Activated CD8-positive, alpha-beta memory T cell treated with anti-CD3 and anti-CD28 coated beads, Interleukin-2, amount 50 U/mL, for 48 hours (primary cell): ENCODE measurements at regions not wholly inside any gene's neighbourhood (a gene's known extent, or its start where the extent isn't known, plus 50 kb on each side); places are given as distances from the start of the nearest gene placed in this dataset.
"Not testable (repeated sequence)": the region's sequence is repeated elsewhere in the genome, so short reads cannot be mapped to it uniquely, and the experiment has no call there.

ENCODE experiments used
- DNase-seq: peaks from one replicate; pipeline ENCODE4 v3.0.0-alpha.2; 2020

DNA sequence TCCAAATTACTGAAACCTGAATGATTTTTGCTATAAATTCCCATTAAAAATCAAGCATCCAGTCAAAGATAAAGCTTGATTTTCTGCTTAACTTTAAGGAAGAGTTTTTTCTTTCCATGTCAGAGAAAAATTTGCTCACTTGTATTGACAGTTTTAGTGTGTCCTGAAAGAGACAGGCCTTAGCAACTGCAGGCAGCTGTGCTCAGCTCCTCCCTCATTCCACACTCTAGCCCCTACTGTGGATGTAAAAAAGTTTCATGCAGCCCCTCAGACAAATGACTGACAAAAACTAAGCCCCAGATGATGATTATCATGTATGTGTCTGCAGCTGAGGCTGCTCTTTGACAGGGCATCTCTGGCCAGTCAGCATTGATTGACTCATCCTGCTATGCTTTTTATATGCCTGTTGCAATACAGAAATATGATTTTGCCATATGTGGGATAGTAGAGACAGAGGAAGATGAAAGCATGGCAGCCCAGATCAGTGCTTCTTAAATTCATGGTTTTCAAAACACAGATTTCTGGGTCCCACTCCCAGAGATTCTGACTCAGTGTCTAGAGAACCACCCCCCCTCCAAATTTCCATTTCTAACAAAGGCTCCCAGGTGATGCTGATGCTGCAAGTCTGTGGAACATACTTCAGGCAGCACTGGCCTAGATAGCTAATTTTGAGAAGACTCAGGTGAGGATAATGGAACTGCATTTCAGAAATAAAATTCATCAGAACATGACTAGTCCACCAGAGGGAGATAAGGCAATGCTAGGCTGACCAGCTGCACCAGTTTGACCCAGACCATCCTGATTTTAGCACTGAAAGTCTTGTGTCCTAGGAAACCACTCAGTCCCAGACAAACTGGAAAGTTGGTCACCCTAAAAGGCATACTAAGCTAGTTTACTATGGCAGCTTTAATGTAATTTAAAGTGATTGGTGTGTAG, 298.7 kb upstream of the KCNN2 start:
- DNase-seq: no peak

DNA sequence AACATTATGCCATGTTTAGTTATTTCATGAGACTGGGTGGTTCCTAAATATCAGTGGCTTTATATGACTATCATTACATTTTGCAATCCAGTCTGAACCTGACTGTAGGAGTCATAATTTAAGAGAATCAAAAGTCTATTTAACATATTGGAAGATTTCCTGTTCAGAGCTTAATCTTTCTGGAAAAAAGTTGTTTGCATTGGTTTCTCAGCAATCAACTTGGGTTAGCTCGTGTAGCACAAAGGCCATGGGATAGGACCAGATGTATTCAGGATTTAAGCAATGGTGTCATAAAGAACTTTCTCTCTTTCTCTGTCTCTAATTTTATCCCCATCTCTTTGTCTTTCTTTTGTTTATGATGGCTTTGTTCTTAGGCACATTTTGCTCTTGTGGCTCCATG, 296.0 kb upstream of the KCNN2 start:
- no peak for DNase-seq

DNA sequence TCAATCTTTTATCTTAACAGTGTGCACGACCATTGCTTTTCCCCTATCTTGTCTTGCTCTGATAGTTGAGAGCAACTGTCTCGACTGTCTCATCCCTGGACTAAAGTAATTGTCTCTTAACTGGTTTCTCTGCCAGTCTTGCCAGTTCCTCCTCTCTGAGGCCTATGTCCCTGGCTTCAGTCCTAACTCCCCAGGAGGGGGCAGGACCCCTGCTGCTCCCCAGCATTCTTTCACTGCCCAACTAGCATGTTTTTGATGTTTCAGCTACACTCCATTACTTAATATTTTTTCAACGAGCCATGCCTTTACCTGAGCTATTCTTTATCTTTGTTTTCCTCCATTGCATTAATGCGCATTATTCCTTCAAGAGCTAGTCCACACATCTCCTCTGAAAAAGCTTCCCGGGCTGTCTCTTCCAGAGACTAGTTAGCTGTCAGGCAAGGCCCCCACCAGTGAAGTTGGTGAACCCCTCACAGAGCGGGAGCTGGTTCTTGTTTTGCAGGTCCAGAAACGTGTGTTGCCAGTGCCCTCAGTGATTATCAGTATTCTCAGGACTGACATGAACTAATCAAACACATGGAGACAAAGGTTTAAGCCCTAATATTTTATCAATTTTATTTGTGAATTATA, 291.7 kb upstream of the KCNN2 start:
- DNase-seq: no peak

DNA sequence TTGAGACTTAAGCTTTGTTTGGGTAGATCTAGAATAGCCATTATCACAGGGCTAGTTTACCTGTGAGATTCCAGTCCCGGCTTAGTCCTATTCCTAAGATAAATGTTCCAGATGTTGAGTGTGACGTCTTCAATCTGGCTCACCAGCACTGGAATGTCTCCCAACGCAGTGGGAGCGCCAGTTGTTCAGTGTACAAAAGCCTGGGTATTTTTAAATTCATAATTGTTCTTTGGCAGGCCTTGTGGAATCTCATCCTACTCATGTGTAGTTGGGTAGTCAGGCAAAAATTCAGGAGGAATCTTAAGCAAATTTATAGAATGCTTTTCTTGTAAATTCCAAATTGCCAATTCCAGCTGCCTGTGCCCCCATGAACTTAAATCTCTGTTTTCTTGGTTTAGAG, 272.6 kb upstream of the KCNN2 start:
- no peak for DNase-seq

DNA sequence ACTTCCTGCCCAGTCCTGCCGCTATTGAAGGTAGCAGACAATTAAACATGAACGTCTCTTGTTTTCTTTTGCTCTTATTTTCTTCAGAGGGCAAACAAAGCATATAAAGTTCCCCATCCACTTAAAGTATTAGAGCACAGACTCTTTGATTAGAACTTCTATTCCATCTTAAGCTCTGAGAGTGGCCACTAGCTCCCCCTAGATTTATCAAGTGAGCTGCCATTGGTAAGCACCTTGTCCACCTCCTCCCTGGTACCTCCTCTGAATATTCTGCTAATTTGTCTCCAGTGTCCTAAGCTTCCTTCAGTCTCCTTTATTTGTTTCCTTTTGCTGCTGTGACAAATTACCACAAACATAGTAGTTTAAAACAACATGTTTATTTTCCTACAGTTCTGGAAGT, 264.3 kb upstream of the KCNN2 start:
- DNase-seq: no peak

DNA sequence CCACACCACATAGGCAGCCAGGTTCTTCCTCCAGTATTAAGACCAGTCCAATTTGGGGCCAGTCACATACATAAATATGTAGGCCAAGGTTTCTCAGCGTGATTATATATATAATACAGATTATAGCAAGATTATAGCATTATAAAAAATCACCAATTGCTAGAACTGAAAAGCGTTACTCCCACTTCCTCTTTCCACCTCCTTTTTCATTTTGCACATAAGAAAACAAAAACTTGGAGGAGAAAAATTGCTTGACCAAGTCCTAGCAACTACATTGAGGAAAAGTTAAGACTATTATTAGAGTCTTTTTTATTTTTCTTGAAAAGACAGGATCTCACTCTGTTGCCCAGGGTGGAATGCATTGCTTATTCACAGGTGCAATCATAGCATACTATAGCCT, 262.7 kb upstream of the KCNN2 start:
- no peak for DNase-seq

DNA sequence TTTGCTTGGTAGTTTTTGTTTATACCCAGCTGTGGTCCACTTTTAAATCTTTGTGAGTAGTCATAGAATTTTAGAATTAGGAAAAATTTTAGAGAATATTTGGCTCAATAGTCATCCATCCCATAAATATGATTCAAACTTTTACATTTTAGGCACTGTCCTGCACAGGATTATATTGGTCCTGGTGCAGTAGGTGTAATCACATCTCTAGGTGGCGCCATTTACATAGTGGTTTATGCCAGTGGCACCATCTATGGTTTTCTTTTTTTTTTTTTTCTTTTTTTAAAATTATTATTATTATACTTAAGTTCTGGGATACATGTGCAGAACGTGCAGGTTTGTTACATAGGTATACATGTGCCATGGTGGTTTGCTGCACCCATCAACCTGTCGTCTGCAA, 260.7 kb upstream of the KCNN2 start:
- DNase-seq: no peak

DNA sequence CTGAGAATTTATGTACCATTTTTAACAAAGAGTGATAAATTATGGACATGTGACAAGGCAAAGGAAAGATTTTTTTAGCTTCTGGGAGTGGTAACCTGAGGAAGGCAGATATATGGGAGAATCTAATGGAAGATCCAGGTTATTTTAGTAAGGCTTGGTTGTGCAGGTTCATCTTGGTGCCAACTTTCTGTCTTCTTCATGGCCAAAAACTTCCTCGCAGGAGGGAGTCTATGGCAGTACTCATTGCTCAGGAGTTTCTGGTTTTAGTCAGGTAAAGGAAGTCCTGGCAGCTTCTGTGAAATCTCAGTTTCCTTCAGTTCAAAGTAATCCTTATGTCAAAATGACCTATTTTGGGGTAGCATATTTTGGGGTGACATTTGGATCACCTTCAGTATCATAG, 248.3 kb upstream of the KCNN2 start:
- DNase-seq: no peak

DNA sequence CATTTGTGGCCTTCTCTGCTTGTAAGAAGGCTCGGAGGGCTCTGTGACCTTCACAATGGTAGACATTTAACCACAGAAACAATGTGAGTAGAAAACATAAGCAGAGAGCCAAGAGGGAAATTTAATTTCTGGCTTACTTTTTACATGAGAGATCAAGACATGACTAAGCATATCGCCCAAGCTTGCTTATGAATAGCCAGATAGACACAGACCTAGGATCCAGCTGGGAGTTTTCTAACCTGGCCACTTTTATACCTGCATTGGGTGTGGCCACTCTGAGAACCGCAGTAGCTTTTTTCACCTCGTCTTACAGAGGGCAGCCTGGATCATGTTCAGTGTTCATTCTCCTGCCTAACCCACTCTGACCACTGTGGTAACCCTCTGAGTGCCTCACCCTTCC, 244.9 kb upstream of the KCNN2 start:
- no peak for DNase-seq

DNA sequence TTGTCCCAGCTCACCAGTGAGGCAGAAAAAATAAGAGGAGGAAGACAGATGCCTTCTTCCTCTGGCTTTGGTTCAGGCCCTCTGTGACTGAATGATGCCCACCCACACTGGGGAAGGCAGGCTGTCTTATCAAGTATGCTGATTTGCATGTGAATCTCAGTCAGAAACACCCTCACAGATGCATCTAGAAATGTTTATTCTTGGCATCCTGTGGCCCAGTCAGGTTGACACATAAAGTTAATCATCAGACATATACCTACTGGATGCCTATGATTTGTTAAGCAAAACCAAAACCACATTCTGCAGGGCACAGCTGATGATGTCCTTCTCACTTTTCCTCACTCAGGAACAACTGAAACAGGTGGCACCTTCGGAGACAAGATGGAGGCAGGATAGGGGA, 243.4 kb upstream of the KCNN2 start:
- no peak for DNase-seq

DNA sequence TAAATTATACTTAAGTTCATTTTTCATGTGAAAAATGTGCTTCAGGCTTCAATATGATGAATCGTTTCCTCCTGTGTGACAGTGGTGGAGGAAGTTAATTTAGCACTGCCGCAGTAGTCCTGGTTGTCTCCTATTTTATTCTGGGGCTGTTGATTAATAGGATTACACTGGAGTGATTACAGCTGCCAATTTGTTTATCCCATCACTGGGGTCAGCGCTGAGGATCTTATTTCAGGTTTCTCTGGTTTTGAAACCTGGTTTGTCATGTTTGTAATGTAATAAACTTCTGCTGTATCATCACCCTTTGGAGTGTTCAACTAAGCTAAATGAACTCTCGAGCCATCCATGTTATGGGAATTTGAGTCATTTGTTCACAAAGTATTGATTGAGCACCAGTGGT, 241.7 kb upstream of the KCNN2 start:
- DNase-seq: no peak

DNA sequence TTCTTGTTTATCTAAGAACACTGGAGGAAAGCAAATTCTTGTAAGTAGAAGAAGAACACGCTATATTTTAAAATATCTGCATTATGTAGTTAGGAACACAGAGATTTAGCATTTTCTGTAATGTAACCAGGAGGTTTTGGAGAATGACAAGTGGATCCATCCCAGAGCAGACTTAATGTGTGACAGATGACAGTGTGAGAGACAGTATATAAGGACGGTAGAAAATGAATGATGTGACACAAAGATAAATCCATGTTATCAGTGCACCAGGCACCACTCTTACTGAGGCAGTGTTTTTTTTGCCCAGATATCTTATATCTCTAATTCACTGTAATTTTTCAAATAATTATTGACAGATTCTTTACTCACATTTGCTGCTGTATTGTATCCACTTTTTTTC, 239.0 kb upstream of the KCNN2 start:
- DNase-seq: no peak

DNA sequence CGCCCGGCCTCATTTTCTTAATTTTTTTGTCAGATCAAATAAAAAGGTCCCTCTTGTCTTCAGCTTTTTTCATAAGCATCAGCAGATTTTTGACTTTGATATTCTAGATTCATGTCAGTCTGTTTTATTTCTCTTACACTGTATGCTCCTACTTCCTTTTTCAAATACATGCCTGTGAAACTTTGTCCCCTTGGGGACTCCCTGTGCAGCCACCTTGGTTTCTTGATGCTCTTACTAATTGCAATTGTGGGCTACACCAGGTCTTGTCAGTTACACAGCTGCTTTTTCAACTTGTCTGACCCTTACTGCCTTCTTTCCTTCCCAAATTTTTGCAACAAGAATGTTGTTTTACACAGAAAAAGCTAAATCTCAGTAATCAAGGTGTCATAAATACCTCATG, 238.2 kb upstream of the KCNN2 start:
- no peak for DNase-seq

DNA sequence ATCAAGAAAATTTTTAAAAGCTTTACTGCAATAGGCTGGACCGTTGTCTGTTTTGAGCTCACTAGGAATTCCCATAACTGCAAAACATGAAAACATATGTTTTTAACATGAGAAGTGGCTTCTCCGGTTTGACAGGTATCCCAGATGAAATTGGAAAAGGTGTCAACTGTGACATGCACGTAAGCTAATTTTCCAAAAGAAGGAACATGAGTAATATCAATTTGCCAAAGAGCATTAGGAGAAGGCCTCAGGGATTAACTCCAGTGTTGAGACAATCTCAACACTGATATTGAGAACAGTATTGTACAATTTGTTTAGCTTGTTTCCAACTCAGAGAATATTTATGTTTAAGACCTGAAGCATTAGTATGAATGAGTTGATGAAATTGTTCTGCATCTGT, 215.5 kb upstream of the KCNN2 start:
- no peak for DNase-seq

DNA sequence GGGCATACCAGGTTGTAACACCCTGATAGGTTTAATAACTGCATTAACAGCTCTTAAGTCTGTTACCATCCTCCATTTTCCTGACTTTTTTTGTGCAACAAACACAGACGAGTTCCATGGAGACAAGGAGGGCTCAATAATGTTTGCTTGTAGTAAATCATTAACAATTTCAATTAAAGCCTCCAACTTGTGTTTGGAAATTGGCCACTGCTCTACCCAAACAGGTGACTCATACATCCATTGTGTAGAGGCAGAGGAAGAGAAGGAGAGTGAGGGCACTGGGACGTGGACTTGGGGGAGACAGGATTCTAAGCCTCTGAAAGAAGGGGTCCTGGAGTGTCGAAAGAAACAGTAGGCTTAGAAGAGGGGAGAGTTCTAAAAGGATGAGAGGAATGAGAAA, 213.6 kb upstream of the KCNN2 start:
- DNase-seq: no peak

DNA sequence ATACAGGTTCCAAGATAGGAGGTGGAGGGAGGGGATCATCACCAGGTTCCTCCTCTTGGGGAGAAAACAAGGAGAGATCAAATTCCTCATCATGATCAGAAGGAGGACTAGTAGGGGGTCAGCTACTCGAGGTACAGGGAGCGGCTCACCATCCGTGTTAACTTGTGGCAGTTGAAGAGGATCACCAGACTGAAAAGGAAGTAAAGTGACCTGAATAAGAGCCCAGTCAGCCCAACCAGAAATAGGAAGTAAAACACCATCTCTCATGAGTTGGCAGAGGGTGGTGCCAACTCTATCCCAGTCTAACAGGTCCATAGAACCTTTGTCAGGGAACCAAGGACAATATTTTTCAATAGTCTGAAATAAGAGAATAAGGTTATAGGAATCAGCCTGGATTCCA, 213.1 kb upstream of the KCNN2 start:
- DNase-seq: not testable (repeated sequence)

DNA sequence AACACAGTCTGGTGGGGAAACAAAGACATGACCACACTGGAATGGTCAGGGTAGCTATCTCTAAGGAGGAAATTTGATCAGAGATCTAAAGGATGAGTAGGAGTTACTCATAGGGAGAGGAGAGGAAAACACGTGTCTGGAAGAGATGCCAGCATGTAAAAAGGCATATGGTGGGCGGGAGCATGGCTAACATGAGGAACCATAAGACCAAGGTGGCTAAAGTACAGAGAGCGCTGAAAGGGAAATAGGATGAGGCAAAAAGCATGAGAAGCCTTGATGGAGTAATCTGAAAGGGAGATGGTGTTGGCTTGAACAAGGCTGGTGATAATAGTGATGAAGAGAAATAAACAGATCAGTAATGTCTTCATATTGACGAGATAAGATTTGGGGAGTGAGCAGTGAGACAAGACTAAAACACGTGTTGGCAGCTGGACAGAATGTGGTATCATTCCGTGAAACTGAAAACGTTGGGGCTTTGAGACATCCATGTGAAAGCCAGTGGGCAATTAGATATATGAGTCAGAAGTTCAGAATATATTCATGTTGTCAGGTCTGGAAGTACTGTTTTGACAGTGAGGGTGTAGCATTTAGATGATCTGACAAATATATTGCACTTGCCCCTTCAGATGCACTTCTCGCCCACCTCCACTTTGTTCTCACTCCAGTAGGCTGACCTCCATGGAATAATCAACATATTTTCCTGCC, 209.1 kb upstream of the KCNN2 start:
- no peak for DNase-seq

DNA sequence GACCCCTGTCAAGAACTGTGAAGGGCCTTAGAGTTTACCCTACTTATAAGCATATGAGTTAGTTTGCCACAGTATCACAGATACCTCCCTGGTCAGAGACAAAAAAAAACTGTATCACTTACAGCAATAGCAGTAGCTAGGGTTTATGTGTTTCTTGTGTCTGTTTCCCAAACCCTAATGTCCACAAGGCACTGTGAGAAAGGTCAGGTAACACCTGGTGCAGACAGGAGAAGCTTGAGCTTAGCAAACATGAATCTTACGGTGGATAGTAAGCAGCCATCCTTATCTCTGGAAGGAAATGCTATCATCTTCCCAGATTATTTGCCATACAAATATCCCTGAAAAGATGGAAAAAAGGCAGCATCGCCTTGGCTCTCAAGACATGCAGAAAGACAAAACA, 208.5 kb upstream of the KCNN2 start:
- no peak for DNase-seq

DNA sequence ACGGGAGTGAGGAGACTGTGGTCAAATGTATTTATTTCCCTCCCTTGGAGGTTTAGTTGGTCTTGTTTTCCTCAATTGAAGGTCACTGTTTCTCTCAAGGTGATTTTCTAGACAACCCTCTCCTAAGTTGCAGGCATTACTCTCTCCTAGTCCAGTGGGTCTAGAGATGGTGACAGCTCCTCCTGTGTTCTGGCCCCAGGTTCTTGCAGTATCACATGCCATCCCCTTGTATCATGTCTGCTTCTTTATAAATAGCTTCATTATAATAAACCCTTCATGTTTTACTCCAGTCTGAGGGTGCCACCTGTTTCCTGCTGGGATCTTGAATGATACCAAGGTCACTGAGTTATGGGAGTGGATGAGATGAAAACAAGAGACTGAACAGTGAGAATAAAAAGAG, 208.0 kb upstream of the KCNN2 start:
- DNase-seq: no peak

DNA sequence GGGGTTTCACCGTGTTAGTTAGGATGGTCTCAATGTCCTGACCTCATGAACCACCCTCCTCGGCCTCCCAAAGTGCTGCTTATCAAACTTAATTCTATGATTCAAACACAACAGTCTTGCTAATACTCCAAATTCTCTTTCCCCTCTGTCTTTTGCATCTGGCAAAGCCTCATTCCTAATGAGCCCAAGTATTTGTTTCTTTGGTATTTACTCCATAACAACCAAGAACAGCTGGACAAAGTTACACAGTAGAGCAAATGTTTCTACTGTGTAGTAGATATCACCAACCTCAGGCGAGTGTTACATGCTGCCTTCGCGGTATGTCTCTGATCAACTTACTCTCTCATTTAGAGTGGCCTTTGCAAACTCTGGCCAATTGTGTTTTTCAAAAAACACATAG, 195.8 kb upstream of the KCNN2 start:
- DNase-seq: no peak

DNA sequence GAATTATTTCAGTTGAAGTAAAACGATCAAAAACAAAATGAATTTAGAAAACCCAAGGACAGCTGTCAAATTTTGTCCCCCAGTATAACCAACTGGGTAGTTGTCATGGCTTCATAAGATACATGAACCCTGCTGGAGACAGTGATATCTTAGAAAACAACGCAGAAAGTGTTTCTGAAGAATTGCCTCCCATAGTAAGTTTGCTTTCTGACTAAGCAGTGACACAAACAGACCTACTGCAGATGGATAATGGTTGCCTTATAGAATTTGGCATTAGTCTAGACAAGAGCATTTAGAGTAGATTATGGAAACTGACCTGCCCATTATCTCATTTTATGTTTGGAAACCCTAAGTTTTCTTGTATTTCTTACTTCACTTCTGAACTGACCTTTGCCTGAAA, 187.7 kb upstream of the KCNN2 start:
- no peak for DNase-seq

DNA sequence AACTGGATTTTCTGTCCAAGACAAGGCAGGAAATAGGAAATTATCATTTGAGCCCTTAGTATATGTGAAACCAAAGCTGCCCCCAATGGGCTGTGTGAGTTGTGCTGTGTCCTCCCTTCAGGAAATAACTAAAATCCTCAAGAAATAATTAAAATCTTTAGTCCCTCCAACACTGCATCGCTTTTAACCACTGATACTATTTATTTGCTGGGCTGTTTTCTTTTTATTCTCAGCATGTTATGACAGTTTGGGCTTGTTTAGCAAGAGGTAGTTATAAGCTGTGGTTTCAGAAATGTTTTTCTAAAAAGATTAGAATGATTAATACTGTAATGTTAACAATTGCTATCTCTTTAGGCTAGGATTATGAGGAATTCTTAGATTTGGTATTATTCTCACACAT, 187.0 kb upstream of the KCNN2 start:
- no peak for DNase-seq

DNA sequence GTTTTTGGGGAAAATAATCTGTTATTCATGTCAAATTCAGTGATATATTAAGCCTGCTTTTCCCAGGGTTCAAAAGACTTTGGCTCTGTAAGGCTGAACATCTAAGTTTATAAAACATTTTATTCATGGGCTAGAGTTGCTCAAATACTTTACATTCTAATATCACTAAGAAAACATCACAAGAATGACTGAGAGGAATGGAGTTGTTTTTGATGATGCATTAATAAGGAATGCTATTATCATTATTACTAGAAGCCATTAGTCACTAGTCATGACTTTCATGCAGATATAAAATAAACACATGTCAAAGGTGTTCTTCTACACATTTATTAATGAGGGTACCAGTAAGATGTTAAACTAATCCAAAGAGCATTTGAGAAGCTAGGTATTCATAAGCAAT, 185.5 kb upstream of the KCNN2 start:
- no peak for DNase-seq

DNA sequence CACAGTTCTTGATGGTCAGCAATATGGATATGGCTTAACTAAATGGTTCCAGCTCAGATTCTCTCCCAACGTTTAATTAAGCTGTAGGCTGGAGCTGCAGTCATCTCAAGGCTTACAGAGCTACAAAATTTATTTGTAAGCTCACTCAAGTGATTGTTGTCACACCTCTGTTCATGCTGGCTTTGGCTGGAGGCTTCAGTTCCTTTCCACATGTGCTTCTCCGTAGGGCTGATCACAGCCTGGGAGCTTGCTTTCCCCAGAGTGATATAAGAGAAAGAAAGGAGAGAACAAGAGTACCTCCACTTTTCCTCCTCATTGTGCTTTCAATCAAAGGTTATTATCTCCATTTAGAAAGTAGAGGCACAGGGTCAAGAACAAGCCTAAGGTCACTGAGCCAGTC, 182.7 kb upstream of the KCNN2 start:
- no peak for DNase-seq
